SH-SY5Y (cell line): ENCODE measurements at regions not wholly inside any gene's neighbourhood (a gene's known extent, or its start where the extent isn't known, plus 50 kb on each side); places are given as distances from the start of the nearest gene placed in this dataset.

Experiments
- GATA2 ChIP-seq: IDR thresholded peaks from 2 replicates; pipeline ENCODE4 v1.6.1; 2011; ENCODE audit warnings: mild to moderate bottlenecking, low read depth, low read length
- GATA3 ChIP-seq: IDR thresholded peaks from 2 replicates; pipeline ENCODE4 v1.6.1; 2011; ENCODE audit warnings: low read depth, mild to moderate bottlenecking, low read length, moderate library complexity

DNA sequence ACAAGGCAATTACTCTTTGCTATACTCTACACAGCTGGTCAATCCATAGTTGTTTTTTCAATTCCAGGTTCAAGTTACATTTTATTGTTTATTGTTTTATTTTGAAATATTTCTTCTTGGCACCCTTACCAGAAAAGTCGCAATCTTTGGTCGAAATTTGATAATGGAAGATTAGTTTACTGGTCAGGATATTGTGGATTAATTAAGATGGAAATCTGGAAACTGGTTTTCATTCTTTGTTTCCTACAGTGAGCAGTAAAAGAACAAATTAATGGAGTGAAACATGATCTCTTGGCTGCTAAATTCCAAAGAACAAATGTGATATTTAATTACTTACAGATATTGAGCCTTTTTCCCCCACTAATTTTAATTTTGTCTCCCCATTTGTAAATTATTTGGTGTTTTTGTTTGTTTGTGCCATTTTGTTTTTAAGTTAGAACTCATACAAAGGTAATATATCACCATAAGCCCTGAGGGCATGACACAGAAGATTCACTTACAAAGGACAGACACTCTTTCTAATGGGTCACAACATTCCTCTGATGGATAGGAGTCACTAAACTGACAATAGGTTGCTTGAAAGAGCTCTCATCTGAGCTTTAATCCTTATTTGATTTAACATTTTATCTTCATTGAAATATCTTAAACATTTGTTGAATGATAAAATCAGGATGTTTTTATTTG, 700.2 kb downstream of the KCNJ2 start:
- no peak for TF ChIP-seq GATA2
- TF ChIP-seq GATA3: no peak

DNA sequence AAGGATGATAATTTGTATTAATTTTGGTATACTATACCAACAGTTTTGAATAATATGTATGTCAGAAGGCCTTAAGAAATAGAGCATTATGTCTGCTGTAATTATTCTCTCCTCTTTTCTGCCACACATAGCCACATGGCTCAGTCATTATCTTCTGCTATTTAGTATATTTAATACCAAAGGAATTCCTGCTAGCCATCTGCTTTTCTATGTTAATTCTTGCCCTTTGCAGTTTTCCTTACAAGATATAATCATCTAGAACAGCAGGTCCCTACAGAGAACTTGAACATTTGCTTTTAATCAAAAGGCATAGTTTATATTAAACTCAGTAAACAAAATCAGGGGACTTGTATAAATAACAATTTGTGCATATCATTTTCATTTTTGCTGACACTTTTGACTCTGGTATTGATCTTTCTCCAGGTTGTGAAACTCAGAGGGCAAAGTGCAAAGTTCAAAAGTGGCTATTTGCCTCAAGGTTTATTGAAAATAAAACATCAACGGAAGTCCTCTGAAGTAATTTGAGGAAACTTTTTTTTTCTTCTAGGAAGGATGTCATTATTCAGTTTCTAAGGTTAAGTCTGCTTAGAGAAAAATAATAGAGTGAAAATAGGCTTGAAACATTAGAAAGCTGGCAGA, 702.0 kb downstream of the KCNJ2 start:
- TF ChIP-seq GATA3 (no peak), GATA2 (no peak)

DNA sequence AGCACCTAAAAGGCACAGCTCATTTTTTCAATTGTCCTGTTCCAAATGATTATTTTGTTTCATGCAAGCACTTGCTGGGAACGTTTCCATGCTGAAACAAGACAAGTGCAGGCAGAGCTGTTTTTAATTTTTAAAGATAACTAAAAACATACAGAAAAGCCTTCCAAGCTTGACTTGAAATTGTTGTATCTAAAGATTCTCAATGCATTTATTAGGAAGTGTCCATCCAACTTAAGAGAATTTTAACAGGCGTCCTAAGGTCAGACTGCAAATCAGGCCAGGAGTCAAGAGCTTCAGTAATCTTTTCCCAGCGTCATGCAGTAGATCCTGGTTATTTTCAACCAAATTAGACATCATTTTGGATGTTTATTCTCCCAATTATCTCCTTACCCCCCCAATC, 702.8 kb downstream of the KCNJ2 start:
- TF ChIP-seq GATA2 (no peak), GATA3 (no peak)

GRCh38 chr17:70875729-70876310, 706.5 kb downstream of the KCNJ2 start:
- TF ChIP-seq GATA3 (no peak), GATA2 (no peak)

DNA sequence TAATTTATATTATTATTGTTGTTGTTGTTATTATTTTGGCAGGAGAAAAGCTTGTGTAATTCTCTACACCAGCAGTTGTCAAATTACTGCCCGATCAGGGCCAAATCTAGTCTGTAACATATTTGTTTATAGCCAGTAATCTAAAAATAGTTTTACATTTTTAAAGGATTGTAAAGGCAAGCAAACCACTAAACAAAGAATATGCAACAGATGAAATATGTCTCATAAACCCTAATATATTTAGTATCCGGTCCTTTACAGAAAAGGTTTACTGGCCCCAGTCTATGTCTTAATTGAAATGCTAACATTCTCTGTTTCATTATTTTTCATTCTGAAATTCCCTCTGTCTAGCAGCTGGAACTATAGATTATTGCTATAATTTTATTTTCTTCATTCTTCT, 709.5 kb downstream of the KCNJ2 start:
- TF ChIP-seq GATA3 (no peak), GATA2 (no peak)

GRCh38 chr17:70879401-70879800, 710.1 kb downstream of the KCNJ2 start:
- TF ChIP-seq GATA3: no peak
- TF ChIP-seq GATA2: no peak

DNA sequence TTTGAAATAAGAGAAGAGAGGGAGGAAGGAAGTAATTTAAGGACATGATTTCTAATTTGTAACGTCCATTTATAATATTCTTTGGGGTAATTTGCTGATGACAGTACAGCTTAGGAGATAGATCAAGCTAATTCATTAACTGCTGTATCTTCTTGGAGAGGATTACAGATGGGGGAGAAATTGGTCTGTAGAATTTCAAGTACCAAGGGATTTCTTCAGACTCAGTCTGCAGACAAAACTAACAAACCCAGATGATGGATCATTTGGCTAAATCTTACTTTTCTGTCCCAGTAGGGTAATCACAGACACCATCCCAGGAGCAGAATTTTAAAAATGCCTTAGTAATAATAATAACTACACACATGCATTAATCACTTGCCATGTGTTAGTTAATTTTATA, 711.8 kb downstream of the KCNJ2 start:
- TF ChIP-seq GATA2: no peak
- TF ChIP-seq GATA3: no peak

DNA sequence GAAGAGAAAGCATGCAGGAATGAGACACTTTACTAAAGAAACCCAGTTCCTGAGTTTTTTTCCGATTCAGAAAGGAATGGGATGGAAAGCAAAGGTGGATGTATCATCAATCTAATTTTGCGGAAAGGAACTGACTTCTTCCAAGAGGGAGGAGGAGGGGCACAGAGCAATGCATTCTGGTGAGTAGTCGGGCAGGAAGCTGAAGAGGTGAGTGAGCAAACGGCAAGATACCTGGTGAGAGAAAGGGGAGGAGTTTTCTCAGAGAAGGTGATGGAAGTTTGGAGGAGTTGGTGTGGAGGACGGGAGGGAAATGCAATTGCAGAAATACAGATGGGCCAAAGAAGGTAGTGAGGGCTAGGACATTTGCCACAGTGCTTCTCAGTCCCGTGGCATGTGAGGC, 713.2 kb downstream of the KCNJ2 start:
- TF ChIP-seq GATA2 (no peak), GATA3 (no peak)

DNA sequence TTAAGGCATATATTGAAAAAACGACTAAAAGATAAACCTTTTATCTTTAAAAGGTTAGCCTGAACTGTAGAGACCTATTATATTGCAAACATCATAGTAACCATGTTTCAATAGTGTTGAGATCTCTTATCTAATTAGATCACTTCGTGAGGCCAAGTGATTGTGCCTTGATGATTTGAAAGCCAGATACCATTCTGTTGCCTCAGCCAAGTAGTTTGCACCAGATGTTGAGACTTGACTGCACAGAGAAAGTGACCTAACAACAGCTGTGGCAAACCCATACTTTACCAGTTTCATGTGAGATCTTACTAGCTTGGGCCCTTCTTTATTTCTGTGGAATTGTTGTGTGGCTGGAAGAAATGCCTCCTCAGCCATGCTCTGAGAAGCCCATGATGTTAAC, 717.3 kb downstream of the KCNJ2 start:
- peak; percentile 72 for TF ChIP-seq GATA2
- TF ChIP-seq GATA3: peak; percentile 86

- TF ChIP-seq GATA3 (no peak), GATA2 (no peak)
Observed at GRCh38 chr17:70888324-70888723, 719.0 kb downstream of the KCNJ2 start.

- TF ChIP-seq GATA2: no peak
- TF ChIP-seq GATA3: no peak
Observed at GRCh38 chr17:70891306-70891705, 722.0 kb downstream of the KCNJ2 start.

GRCh38 chr17:70892527-70892926, 723.2 kb downstream of the KCNJ2 start:
- no peak for TF ChIP-seq GATA3
- no peak for TF ChIP-seq GATA2

DNA sequence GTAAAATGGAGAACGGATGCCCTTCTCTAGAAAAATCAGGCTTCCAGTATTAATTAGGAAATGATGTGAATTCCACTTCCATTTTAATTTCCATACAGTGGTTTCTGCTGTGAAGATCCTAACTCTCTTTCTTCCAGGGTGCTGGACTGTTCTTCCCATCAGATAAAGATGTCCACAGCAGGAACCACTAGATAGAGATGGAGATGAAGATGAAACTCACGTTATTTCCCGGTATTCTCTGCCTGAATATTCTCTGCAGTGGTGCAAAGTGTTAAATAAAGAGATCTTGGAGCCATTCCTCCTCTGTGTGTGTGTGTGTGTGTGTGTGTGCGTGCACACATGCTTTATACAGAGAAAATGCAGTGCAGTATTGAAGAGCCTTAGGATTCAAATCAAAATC, 727.5 kb downstream of the KCNJ2 start:
- TF ChIP-seq GATA2: no peak

DNA sequence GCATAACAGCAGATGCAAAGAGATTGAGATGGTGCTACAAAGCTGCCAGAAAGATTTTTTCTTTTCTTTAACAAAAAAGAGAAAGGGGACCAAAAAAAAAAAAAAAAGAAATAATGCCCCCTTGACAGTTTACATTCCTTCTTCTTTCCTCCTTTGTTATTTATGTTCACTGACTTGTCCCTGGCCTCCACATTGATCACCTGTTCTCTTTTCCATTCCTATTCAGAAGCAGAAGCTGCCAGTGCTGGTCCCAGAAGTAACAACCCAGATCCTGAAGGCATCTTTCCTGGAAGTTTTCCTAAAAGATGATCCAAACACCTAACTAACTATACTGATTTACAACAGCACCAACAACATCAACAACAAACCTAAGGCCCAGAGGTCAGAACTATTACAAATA, 728.1 kb downstream of the KCNJ2 start:
- TF ChIP-seq GATA2 (no peak), GATA3 (no peak)

GRCh38 chr17:70901870-70902269, 732.5 kb downstream of the KCNJ2 start:
- no peak for TF ChIP-seq GATA2
- no peak for TF ChIP-seq GATA3

- TF ChIP-seq GATA3 (no peak), GATA2 (no peak)
Observed at GRCh38 chr17:70905796-70906195, 736.5 kb downstream of the KCNJ2 start.
